Germinal center (tissue), 1 donor: ENCODE measurements at regions not wholly inside any gene's neighbourhood (a gene's known extent, or its start where the extent isn't known, plus 50 kb on each side); places are given as distances from the start of the nearest gene placed in this dataset.
A peak's percentile ranks its signal among the peaks of the same experiment; 100 is the strongest.

Source experiments
- DNase-seq: peaks from one replicate; pipeline ENCODE4 v3.0.0; 2012; ENCODE audit warnings: mixed read lengths, low spot score

- DNase-seq, result no peak
Observed at GRCh38 chr4:128601991-128602695, 207.4 kb upstream of the JADE1 start.

GRCh38 chr4:128600996-128601871 is 208.3 kb upstream of the JADE1 start:
- no peak for DNase-seq

- DNase-seq, result no peak
Observed at GRCh38 chr4:128600410-128600809, 209.1 kb upstream of the JADE1 start.

GRCh38 chr4:128597500-128597899 is 212.0 kb upstream of the JADE1 start:
- DNase-seq, result no peak

- no peak for DNase-seq
Observed at GRCh38 chr4:128596853-128597252, 212.6 kb upstream of the JADE1 start.

- no peak for DNase-seq
Observed at GRCh38 chr4:128596115-128596514, 213.4 kb upstream of the JADE1 start.

- no peak for DNase-seq
Observed at GRCh38 chr4:128591482-128591881, 218.0 kb upstream of the JADE1 start.

- no peak for DNase-seq
Observed at GRCh38 chr4:128590773-128591172, 218.7 kb upstream of the JADE1 start.

GRCh38 chr4:128590034-128590740 is 219.3 kb upstream of the JADE1 start:
- DNase-seq, result no peak

- DNase-seq, result no peak
Observed at GRCh38 chr4:128589384-128589965, 220.0 kb upstream of the JADE1 start.

- no peak for DNase-seq
Observed at GRCh38 chr4:128587382-128587781, 222.1 kb upstream of the JADE1 start.

- no peak for DNase-seq
Observed at GRCh38 chr4:128583753-128584712, 225.5 kb upstream of the JADE1 start.

GRCh38 chr4:128582427-128582870 is 227.1 kb upstream of the JADE1 start:
- DNase-seq, result no peak

GRCh38 chr4:128579154-128579853 is 230.2 kb upstream of the JADE1 start:
- DNase-seq, result no peak

- peak; percentile 55 for DNase-seq
Observed at GRCh38 chr4:128574706-128575105, 234.8 kb upstream of the JADE1 start.

- no peak for DNase-seq
Observed at GRCh38 chr4:128573781-128574508, 235.6 kb upstream of the JADE1 start.

GRCh38 chr4:128572778-128573241 is 236.7 kb upstream of the JADE1 start:
- DNase-seq, result no peak

GRCh38 chr4:128571747-128572146 is 237.8 kb upstream of the JADE1 start:
- DNase-seq, result no peak

- no peak for DNase-seq
Observed at GRCh38 chr4:128570387-128570975, 239.0 kb upstream of the JADE1 start.
